HFFc6 (cell line): ENCODE measurements at regions not wholly inside any gene's neighbourhood (a gene's known extent, or its start where the extent isn't known, plus 50 kb on each side); places are given as distances from the start of the nearest gene placed in this dataset.

Experiments used
- DNase-seq: peaks from one replicate; pipeline ENCODE4 v3.0.0-alpha.2; 2018
- H3K27ac Mint-ChIP-seq: 2 replicates; pipeline ENCODE4 v1.8.0; 2020; ENCODE audit warnings: mild to moderate bottlenecking, mixed read lengths
- H3K27me3 Mint-ChIP-seq: 2 replicates; pipeline ENCODE4 v1.8.0; 2021; ENCODE audit warnings: mild to moderate bottlenecking, moderate library complexity, mixed read lengths; ENCODE audit not compliant: insufficient read depth
- H3K36me3 Mint-ChIP-seq: 2 replicates; pipeline ENCODE4 v1.8.0; 2021; ENCODE audit warnings: low read depth, mixed read lengths
- H3K4me1 Mint-ChIP-seq: 2 replicates; pipeline ENCODE4 v1.8.0; 2020; ENCODE audit warnings: low read depth, mixed read lengths
- H3K4me3 Mint-ChIP-seq: 2 replicates; pipeline ENCODE4 v1.8.0; 2020; ENCODE audit warnings: mild to moderate bottlenecking, moderate library complexity, mixed read lengths
- H3K9me3 Mint-ChIP-seq: 2 replicates; pipeline ENCODE4 v1.8.0; 2020; ENCODE audit warnings: mild to moderate bottlenecking, mixed read lengths
- CTCF ChIP-seq: fragments of 200-600 bp; sonication (generic); IDR thresholded peaks from 2 replicates; pipeline ENCODE4 v1.5.0; 2021; ENCODE audit warnings: antibody characterized with exemption, mild to moderate bottlenecking

GRCh38 chr5:164300295-164300694, 794.9 kb downstream of the MAT2B start:
- Mint-ChIP-seq H3K9me3 (peaks cover 8% of the 10 kb centered on the region), H3K27ac (no peak overlapping the region), H3K27me3 (no peaks in the 10 kb centered on the region), H3K4me1 (no peaks in the 10 kb centered on the region), H3K36me3 (no peaks in the 10 kb centered on the region), H3K4me3 (no peak overlapping the region)
- no peak for DNase-seq
- no peak for TF ChIP-seq CTCF

DNA sequence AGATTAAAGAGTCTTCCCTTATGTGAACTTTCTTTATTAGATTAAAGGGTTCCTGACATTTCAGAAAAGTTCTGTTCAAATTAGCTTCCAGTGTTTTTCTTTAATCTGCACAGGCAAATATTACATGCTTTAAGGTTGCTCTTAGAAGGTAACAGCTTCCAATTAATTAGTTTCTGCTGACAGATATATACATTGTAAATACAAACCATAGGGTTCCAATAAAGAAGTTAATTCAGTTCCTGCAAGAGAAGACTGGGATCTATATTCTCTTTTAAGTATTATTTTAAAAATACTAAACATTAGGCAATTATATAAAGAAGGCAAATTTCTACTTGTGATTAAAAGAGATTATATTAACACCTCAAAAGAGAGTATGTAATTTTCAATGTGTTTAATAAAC, 795.7 kb downstream of the MAT2B start:
- H3K9me3 Mint-ChIP-seq = peaks cover 11% of the 10 kb centered on the region
- H3K36me3 Mint-ChIP-seq = no peaks in the 10 kb centered on the region
- H3K27ac Mint-ChIP-seq = no peak overlapping the region
- TF ChIP-seq CTCF = no peak
- no peak overlapping the region for H3K4me3 Mint-ChIP-seq
- DNase-seq = no peak
- no peaks in the 10 kb centered on the region for H3K27me3 Mint-ChIP-seq
- no peaks in the 10 kb centered on the region for H3K4me1 Mint-ChIP-seq

GRCh38 chr5:164301708-164302107, 796.3 kb downstream of the MAT2B start:
- no peak for TF ChIP-seq CTCF
- H3K4me3 Mint-ChIP-seq = no peak overlapping the region
- no peaks in the 10 kb centered on the region for H3K4me1 Mint-ChIP-seq

GRCh38 chr5:164302533-164303235, 797.3 kb downstream of the MAT2B start:
- no peak for DNase-seq
- Mint-ChIP-seq H3K27ac (no peak overlapping the region), H3K4me3 (no peak overlapping the region), H3K9me3 (peaks cover 21% of the 10 kb centered on the region), H3K36me3 (no peaks in the 10 kb centered on the region), H3K27me3 (no peaks in the 10 kb centered on the region), H3K4me1 (no peaks in the 10 kb centered on the region)
- TF ChIP-seq CTCF = no peak

More at GRCh38 chr5:164301708-164302107, 796.3 kb downstream of the MAT2B start:
- no peak for DNase-seq
- H3K27ac Mint-ChIP-seq = no peak overlapping the region
- no peaks in the 10 kb centered on the region for H3K27me3 Mint-ChIP-seq
- H3K36me3 Mint-ChIP-seq = no peaks in the 10 kb centered on the region
- H3K9me3 Mint-ChIP-seq = peaks cover 16% of the 10 kb centered on the region

DNA sequence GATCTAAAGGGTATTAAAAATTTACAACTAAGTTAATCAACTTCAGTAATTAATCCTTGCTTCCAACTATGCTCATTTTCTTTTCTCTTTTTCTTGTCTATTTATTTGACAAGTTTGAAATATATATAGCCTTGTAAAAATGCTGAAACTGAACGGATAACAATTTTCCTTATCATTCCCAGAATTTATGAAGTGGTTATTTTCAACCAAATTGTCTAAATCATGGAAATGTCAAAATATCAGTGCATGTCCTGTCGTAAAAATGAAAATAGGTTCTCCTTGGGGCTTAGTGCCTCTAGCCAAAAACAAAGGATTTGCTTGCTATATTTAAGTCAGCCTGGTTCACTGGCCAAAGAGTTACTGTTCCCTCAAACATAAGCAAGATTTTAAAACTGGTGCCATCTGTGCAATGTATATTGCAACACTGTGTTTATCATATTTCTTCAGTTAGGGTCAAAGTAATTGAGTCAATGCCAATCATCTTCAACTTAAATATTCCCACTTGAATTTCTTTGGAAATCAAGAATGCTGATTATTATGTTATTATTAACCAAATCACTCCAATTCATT, 798.3 kb downstream of the MAT2B start:
- Mint-ChIP-seq H3K36me3 (no peaks in the 10 kb centered on the region), H3K9me3 (peaks cover 29% of the 10 kb centered on the region), H3K4me3 (no peak overlapping the region), H3K27me3 (no peaks in the 10 kb centered on the region), H3K27ac (no peak overlapping the region), H3K4me1 (no peaks in the 10 kb centered on the region)
- DNase-seq = no peak
- no peak for TF ChIP-seq CTCF
